Endothelial cell of umbilical vein (primary cell): ENCODE measurements at regions not wholly inside any gene's neighbourhood (a gene's known extent, or its start where the extent isn't known, plus 50 kb on each side); places are given as distances from the start of the nearest gene placed in this dataset.

Experiments
- BruUV-seq: library from RNA; stranded (reverse); fragments of 400-500 nt; replicated peaks from 2 replicates; lab custom pipeline; 2021; lab: Mats Ljungman, UMichigan
- CTCF ChIA-PET: fragments of 300-600, 350-600 bp; sonication (Branson Sonifier 250); formaldehyde crosslinking; loops from one replicate; lab custom pipeline; 2021; ENCODE audit warnings: antibody characterized with exemption, inconsistent platforms; lab: Charles Lee
- POLR2A ChIA-PET: fragments of 300-600, 350-600 bp; sonication (Branson Sonifier 250); formaldehyde crosslinking; loops from one replicate; lab custom pipeline; 2021; ENCODE audit warnings: antibody characterized with exemption, inconsistent platforms; lab: Charles Lee
- DNase-seq: peaks from one replicate; pipeline ENCODE4 v3.0.0-alpha.2; 2011; ENCODE audit warnings: low read depth, low spot score
- FAIRE-seq: peaks from 2 replicates; lab custom pipeline; 2011; peaks lifted over from hg19 to GRCh38; lab: Jason Lieb, UNC
- H2AFZ ChIP-seq: 2 replicates; pipeline ENCODE4 v1.6.0; 2012; ENCODE audit warnings: low read depth, low read length, control low read depth, inconsistent platforms
- H3K27ac ChIP-seq: 2 replicates; pipeline ENCODE4 v1.5.1; 2011; ENCODE audit warnings: low read depth, mild to moderate bottlenecking, control low read depth, low read length, moderate library complexity; ENCODE audit not compliant: insufficient read depth
- H3K27me3 ChIP-seq, 2 experiments: 2 replicates each; pipeline versions ENCODE4 v1.6.0 to v1.6.1; 2011; ENCODE audit warnings: low read length in 2 of 2, mixed read lengths in 1 of 2; ENCODE audit not compliant: control insufficient read depth in 2 of 2, insufficient read depth in 2 of 2
- H3K36me3 ChIP-seq, 2 experiments: 2 replicates in 1 of 2; 3 replicates in 1 of 2; pipeline ENCODE4 v1.5.1; 2011; ENCODE audit warnings: low read length in 2 of 2, mild to moderate bottlenecking in 1 of 2, moderate library complexity in 1 of 2; ENCODE audit not compliant: control insufficient read depth in 2 of 2, insufficient read depth in 2 of 2; ENCODE audit errors: extremely low read depth in 1 of 2
- H3K4me1 ChIP-seq: 3 replicates; pipeline ENCODE4 v1.5.1; 2011; ENCODE audit warnings: mild to moderate bottlenecking, low read length; ENCODE audit not compliant: control insufficient read depth, insufficient read depth; ENCODE audit errors: extremely low read depth
- H3K4me2 ChIP-seq: 2 replicates; pipeline ENCODE4 v1.6.1; 2011; ENCODE audit warnings: low read length, control low read depth, mixed read lengths; ENCODE audit not compliant: insufficient read depth
- H3K4me3 ChIP-seq, 3 experiments: fragments of 200-600 bp in 1 of 3; sonication (generic), shearing (Covaris generic) in 1 of 3; replicated peaks in 1 of 3; 2 replicates each; pipeline ENCODE4 v1.5.1; 2011 to 2016; ENCODE audit warnings: control low read depth in 3 of 3, low read length in 3 of 3, mild to moderate bottlenecking in 2 of 3, inconsistent platforms in 1 of 3, low read depth in 1 of 3, moderate library complexity in 1 of 3; ENCODE audit not compliant: insufficient read depth in 1 of 3
- H3K79me2 ChIP-seq: 2 replicates; pipeline ENCODE4 v1.6.0; 2012; ENCODE audit warnings: low read length, inconsistent platforms; ENCODE audit not compliant: control insufficient read depth, insufficient read depth
- H3K9ac ChIP-seq: replicated peaks from 2 replicates; pipeline ENCODE3; 2011; ENCODE audit warnings: low read length, control low read depth; ENCODE audit not compliant: insufficient read depth; ENCODE audit errors: extremely low read depth
- H3K9me1 ChIP-seq: replicated peaks from 3 replicates; pipeline ENCODE4 v1.6.0; 2011; ENCODE audit warnings: mild to moderate bottlenecking, low read length; ENCODE audit not compliant: control insufficient read depth, insufficient read depth; ENCODE audit errors: extremely low read depth
- H3K9me3 ChIP-seq: replicated peaks from 2 replicates; pipeline ENCODE4 v1.5.1; 2012; ENCODE audit warnings: low read length, inconsistent platforms; ENCODE audit not compliant: control insufficient read depth, insufficient read depth
- H4K20me1 ChIP-seq: replicated peaks from 2 replicates; pipeline ENCODE3; 2011; ENCODE audit warnings: mild to moderate bottlenecking, low read length; ENCODE audit not compliant: control insufficient read depth, insufficient read depth; ENCODE audit errors: extremely low read depth
- CTCF ChIP-seq, 2 donors: IDR thresholded peaks; 1 replicate in 1 of 2; 2 replicates in 1 of 2; pipeline ENCODE4 v1.5.1; 2011; ENCODE audit warnings: low read length in 2 of 2, mild to moderate bottlenecking in 2 of 2, moderate library complexity in 2 of 2, control low read depth in 1 of 2, inconsistent platforms in 1 of 2, low read depth in 1 of 2; ENCODE audit not compliant: insufficient read depth in 1 of 2; ENCODE audit errors: extremely low read depth in 1 of 2
- EZH2 ChIP-seq: IDR thresholded peaks from 2 replicates; pipeline ENCODE4 v1.6.1; 2012; ENCODE audit warnings: borderline replicate concordance, low read depth, mild to moderate bottlenecking, moderate library complexity, low read length, inconsistent platforms; ENCODE audit not compliant: severe bottlenecking
- FOS ChIP-seq: IDR thresholded peaks from 2 replicates; pipeline ENCODE4 v1.6.1; 2011; ENCODE audit warnings: mild to moderate bottlenecking, low read length, moderate library complexity, borderline replicate concordance; ENCODE audit not compliant: insufficient read depth
- GATA2 ChIP-seq: IDR thresholded peaks from 2 replicates; pipeline ENCODE4 v1.7.0; 2011; ENCODE audit warnings: low read depth, mild to moderate bottlenecking, moderate library complexity, mixed read lengths, low read length; ENCODE audit not compliant: insufficient read length, insufficient read depth
- JUN ChIP-seq: IDR thresholded peaks from 2 replicates; pipeline ENCODE4 v1.6.1; 2011; ENCODE audit warnings: borderline replicate concordance, low read depth; ENCODE audit not compliant: insufficient read length, insufficient read depth
- MAX ChIP-seq: IDR thresholded peaks from 2 replicates; pipeline ENCODE4 v1.6.1; 2011; ENCODE audit not compliant: insufficient read depth, insufficient read length
- MYC ChIP-seq: IDR thresholded peaks from one replicate; pipeline ENCODE4 v1.6.1; 2011; ENCODE audit warnings: mild to moderate bottlenecking, low read depth, low read length
- POLR2A ChIP-seq: IDR thresholded peaks from 2 replicates; pipeline ENCODE4 v1.6.1; 2012; ENCODE audit warnings: low read depth, mild to moderate bottlenecking, control low read depth, low read length
- POLR2AphosphoS5 ChIP-seq: IDR thresholded peaks from 2 replicates; pipeline ENCODE4 v1.6.1; 2012; ENCODE audit warnings: low read depth, mild to moderate bottlenecking, control low read depth, low read length, moderate library complexity; ENCODE audit not compliant: insufficient read depth
- dilution Hi-C: fragments of 300-500 bp; cut with MboI; formaldehyde crosslinking; loops from one replicate; pipeline ENCODE4 v1.15.0; 2019; ENCODE audit warnings: low sequenced_read_pairs; ENCODE audit not compliant: extremely low pct_ligation_motif_present
- intact Hi-C: fragments of 100-400 bp; cut with micrococcal nuclease; formaldehyde crosslinking; loops from one replicate; pipeline ENCODE4 v1.10.0; 2022

GRCh38 chr1:228983231-228983660, 248.0 kb downstream of the RHOU start:
- no peak overlapping the region for H3K4me3 ChIP-seq
- intact Hi-C loops: no loop called here
- POLR2A ChIA-PET: no interaction called here
- no peaks in the 10 kb centered on the region for H3K9me3 ChIP-seq
- FAIRE-seq (no peak), DNase-seq (no peak)
- H3K36me3 ChIP-seq: no peaks in the 10 kb centered on the region
- TF ChIP-seq GATA2 (no peak), FOS (no peak), MYC (no peak)
- no peaks in the 10 kb centered on the region for H3K9me1 ChIP-seq
- H2AFZ ChIP-seq: no peak overlapping the region
- H3K9ac ChIP-seq: no peak overlapping the region
- CTCF ChIA-PET: interaction anchor here (0.7 kb wide), 1 partner anchor 16 kb away, joined by 3 read pairs; no protein-coding TSS in a partner anchor
- dilution Hi-C loops: no loop called here
- no TSS peak for BruUV-seq
- no peak overlapping the region for H3K4me2 ChIP-seq
- no peak overlapping the region for H3K27ac ChIP-seq
- no peaks in the 10 kb centered on the region for H3K27me3 ChIP-seq
- H3K4me1 ChIP-seq: no peaks in the 10 kb centered on the region
- no peaks in the 10 kb centered on the region for H3K79me2 ChIP-seq
- no peaks in the 10 kb centered on the region for H4K20me1 ChIP-seq

- CTCF ChIA-PET: interaction anchor here (0.7 kb wide), 1 partner anchor 16 kb away, joined by 3 read pairs; no protein-coding TSS in a partner anchor
- DNase-seq: no peak
These were observed 248.4 kb downstream of the RHOU start for GRCh38 chr1:228983661-228984060.

More at GRCh38 chr1:228983661-228984060, 248.4 kb downstream of the RHOU start:
- Histone ChIP-seq H3K79me2 (no peaks in the 10 kb centered on the region), H3K4me2 (no peak overlapping the region), H3K9me3 (no peaks in the 10 kb centered on the region), H3K4me3 (no peak overlapping the region), H3K4me1 (no peaks in the 10 kb centered on the region), H3K27ac (no peak overlapping the region), H4K20me1 (no peaks in the 10 kb centered on the region), H2AFZ (no peak overlapping the region), H3K27me3 (no peaks in the 10 kb centered on the region), H3K36me3 (no peaks in the 10 kb centered on the region), H3K9me1 (no peaks in the 10 kb centered on the region), H3K9ac (no peak overlapping the region)
- FAIRE-seq: no peak
- dilution Hi-C loops: no loop called here
- no TSS peak for BruUV-seq
- POLR2A ChIA-PET: no interaction called here
- TF ChIP-seq JUN: no peak
- TF ChIP-seq POLR2AphosphoS5: no peak
- TF ChIP-seq MAX: no peak
- TF ChIP-seq GATA2: no peak
- no peak for TF ChIP-seq EZH2
- TF ChIP-seq POLR2A: no peak
- TF ChIP-seq FOS: no peak
- TF ChIP-seq MYC: no peak
- TF ChIP-seq CTCF (IDR thresholded peaks at IDR 0.05; ENCODE audit: extremely low read depth in 1 of 2, insufficient read depth in 1 of 2, low read depth in 1 of 2, low read length in 2 of 2): no peak
- intact Hi-C loops: no loop called here
